GM21447 (cell line): ENCODE measurements at regions not wholly inside any gene's neighbourhood (a gene's known extent, or its start where the extent isn't known, plus 50 kb on each side); places are given as distances from the start of the nearest gene placed in this dataset.

Source experiments
- ATAC-seq: cut with Tn5 transposase; IDR thresholded peaks from one replicate; pipeline ENCODE4 v1.9.1; 2021; ENCODE audit not compliant: unreplicated experiment

GRCh38 chr5:175288048-175288621 lies 155.8 kb downstream of the DRD1 start:
- no peak for ATAC-seq

- ATAC-seq = no peak
These were observed 157.0 kb downstream of the DRD1 start for GRCh38 chr5:175286981-175287380.

GRCh38 chr5:175285261-175285660 lies 158.7 kb downstream of the DRD1 start:
- ATAC-seq = no peak

- ATAC-seq = no peak
These were observed 159.2 kb downstream of the DRD1 start for GRCh38 chr5:175284806-175285205.

GRCh38 chr5:175282611-175283225 lies 161.3 kb downstream of the DRD1 start:
- ATAC-seq = no peak

- ATAC-seq = peak; percentile 66
These were observed 162.3 kb downstream of the DRD1 start for GRCh38 chr5:175281714-175282113.

- no peak for ATAC-seq
These were observed 162.7 kb downstream of the DRD1 start for GRCh38 chr5:175281257-175281656.

- no peak for ATAC-seq
These were observed 164.5 kb downstream of the DRD1 start for GRCh38 chr5:175279506-175279905.

GRCh38 chr5:175275748-175276147 lies 168.2 kb downstream of the DRD1 start:
- no peak for ATAC-seq

GRCh38 chr5:175275097-175275496 lies 168.9 kb downstream of the DRD1 start:
- no peak for ATAC-seq

GRCh38 chr5:175274171-175274570 lies 169.8 kb downstream of the DRD1 start:
- no peak for ATAC-seq

- ATAC-seq = no peak
These were observed 179.6 kb downstream of the DRD1 start for GRCh38 chr5:175264406-175264805.

- no peak for ATAC-seq
These were observed 180.2 kb downstream of the DRD1 start for GRCh38 chr5:175263776-175264175.

GRCh38 chr5:175261526-175261925 lies 182.5 kb downstream of the DRD1 start:
- no peak for ATAC-seq

GRCh38 chr5:175261037-175261436 lies 182.9 kb downstream of the DRD1 start:
- no peak for ATAC-seq

GRCh38 chr5:175257847-175258194 lies 186.2 kb downstream of the DRD1 start:
- no peak for ATAC-seq

- no peak for ATAC-seq
These were observed 186.7 kb downstream of the DRD1 start for GRCh38 chr5:175257128-175257846.

- ATAC-seq = no peak
These were observed 189.8 kb downstream of the DRD1 start for GRCh38 chr5:175254155-175254554.

GRCh38 chr5:175253597-175253996 lies 190.4 kb downstream of the DRD1 start:
- no peak for ATAC-seq

GRCh38 chr5:175252234-175252805 lies 191.7 kb downstream of the DRD1 start:
- ATAC-seq = no peak

GRCh38 chr5:175250426-175250825 lies 193.6 kb downstream of the DRD1 start:
- ATAC-seq = no peak

- ATAC-seq = no peak
These were observed 195.5 kb downstream of the DRD1 start for GRCh38 chr5:175248416-175248905.
